ENCODE measurements at regions not wholly inside any gene's neighbourhood (a gene's known extent, or its start where the extent isn't known, plus 50 kb on each side); places are given as distances from the start of the nearest gene placed in this dataset.

- FAIRE-seq, result no peak
- ATAC-seq, result no peak
- TF ChIP-seq CTCF (IDR thresholded peaks at IDR 0.05), result no peak
- Histone ChIP-seq H3K27me3 (no peaks in the 10 kb centered on the region), H3K9me3 (no peaks in the 10 kb centered on the region), H3K27ac (no peak overlapping the region), H3K4me1 (no peaks in the 10 kb centered on the region), H3K36me3 (no peaks in the 10 kb centered on the region), H3K4me3 (no peak overlapping the region)
- intact Hi-C loops (cut with DNase I), result loop anchor here in 1 of 3 donors (10.0 kb wide), 1 partner anchor 450 kb away; no protein-coding TSS in a partner anchor
- no peak for DNase-seq
Measured at GRCh38 chr6:145034664-145035063, 700.7 kb downstream of the EPM2A start.

GRCh38 chr6:145036236-145036635, 699.1 kb downstream of the EPM2A start:
- H3K27ac ChIP-seq, result no peak overlapping the region
- no peak overlapping the region for H3K4me3 ChIP-seq
- ATAC-seq (no peak), DNase-seq (no peak), FAIRE-seq (no peak)
- H3K4me1 ChIP-seq, result no peaks in the 10 kb centered on the region
- H3K36me3 ChIP-seq, result no peaks in the 10 kb centered on the region
- TF ChIP-seq CTCF (IDR thresholded peaks at IDR 0.05), result no peak
- WGBS, 2 donors, result 88 to 89% methylated on average over 5 of the region's 5 CpGs
- H3K9me3 ChIP-seq, result no peaks in the 10 kb centered on the region
- intact Hi-C loops (cut with DNase I), result loop anchor here in 1 of 3 donors (10.0 kb wide), 1 partner anchor 451 kb away; no protein-coding TSS in a partner anchor
- no peaks in the 10 kb centered on the region for H3K27me3 ChIP-seq

- TF ChIP-seq CTCF (IDR thresholded peaks at IDR 0.05), result no peak
- Histone ChIP-seq H3K27me3 (no peaks in the 10 kb centered on the region), H3K9me3 (no peaks in the 10 kb centered on the region), H3K4me1 (no peaks in the 10 kb centered on the region), H3K4me3 (no peak overlapping the region), H3K36me3 (no peaks in the 10 kb centered on the region), H3K27ac (no peak overlapping the region)
- FAIRE-seq (no peak), ATAC-seq (peak in 2 of 4 donors; percentile 44 to 56), DNase-seq (no peak)
- intact Hi-C loops (cut with DNase I), result loop anchor here in 1 of 3 donors (10.0 kb wide), 1 partner anchor 452 kb away; no protein-coding TSS in a partner anchor
- 36 to 39% methylated on average over 3 of the region's 3 CpGs for WGBS, 2 donors
Measured at GRCh38 chr6:145036848-145037567, 698.3 kb downstream of the EPM2A start.

GRCh38 chr6:145042559-145042958, 692.8 kb downstream of the EPM2A start:
- ATAC-seq (no peak), FAIRE-seq (no peak), DNase-seq (no peak)
- no peak for TF ChIP-seq CTCF (IDR thresholded peaks at IDR 0.05)
- 81% methylated on average over 5 of the region's 5 CpGs for WGBS, 2 donors
- intact Hi-C loops (cut with DNase I), result no loop called here
- no peaks in the 10 kb centered on the region for H3K36me3 ChIP-seq
- no peak overlapping the region for H3K4me3 ChIP-seq
- no peaks in the 10 kb centered on the region for H3K4me1 ChIP-seq
- no peaks in the 10 kb centered on the region for H3K9me3 ChIP-seq
- H3K27ac ChIP-seq, result no peak overlapping the region
- H3K27me3 ChIP-seq, result no peaks in the 10 kb centered on the region

GRCh38 chr6:145043926-145044500, 691.3 kb downstream of the EPM2A start:
- Histone ChIP-seq H3K27me3 (no peaks in the 10 kb centered on the region), H3K4me1 (no peaks in the 10 kb centered on the region), H3K9me3 (no peaks in the 10 kb centered on the region), H3K36me3 (no peaks in the 10 kb centered on the region), H3K27ac (no peak overlapping the region), H3K4me3 (no peak overlapping the region)
- no peak for TF ChIP-seq CTCF (IDR thresholded peaks at IDR 0.05)
- no peak for ATAC-seq
- intact Hi-C loops (cut with DNase I), result no loop called here
- no peak for DNase-seq
- 87% methylated on average over 5 of the region's 5 CpGs for WGBS, 2 donors
- no peak for FAIRE-seq
